Mesendoderm (in vitro differentiated cells): ENCODE measurements at regions not wholly inside any gene's neighbourhood (a gene's known extent, or its start where the extent isn't known, plus 50 kb on each side); places are given as distances from the start of the nearest gene placed in this dataset.

Experiments used
- DNase-seq: peaks from one replicate; pipeline ENCODE4 v3.0.0; 2013
- H2AK5ac ChIP-seq: 2 replicates; pipeline ENCODE4 v1.6.1; 2013; ENCODE audit warnings: low read length, inconsistent platforms
- H2BK120ac ChIP-seq: 2 replicates; pipeline ENCODE4 v1.6.1; 2013; ENCODE audit warnings: low read depth, mild to moderate bottlenecking, low read length, moderate library complexity, mixed read lengths
- H2BK15ac ChIP-seq: replicated peaks from 2 replicates; pipeline ENCODE4 v1.6.1; 2013; ENCODE audit warnings: low read depth, mild to moderate bottlenecking, moderate library complexity
- H2BK5ac ChIP-seq: 2 replicates; pipeline ENCODE4 v1.6.1; 2013; ENCODE audit warnings: low read length, inconsistent platforms
- H3K18ac ChIP-seq: 2 replicates; pipeline ENCODE4 v1.6.1; 2013; ENCODE audit warnings: mild to moderate bottlenecking, low read length, mixed read lengths
- H3K23ac ChIP-seq: one replicate; pipeline ENCODE4 v1.6.1; 2013; ENCODE audit warnings: low read length
- H3K27ac ChIP-seq: 2 replicates; pipeline ENCODE4 v1.5.1; 2013; ENCODE audit warnings: low read depth, mild to moderate bottlenecking, inconsistent platforms, low read length, moderate library complexity
- H3K27me3 ChIP-seq: 2 replicates; pipeline ENCODE4 v1.6.1; 2013; ENCODE audit warnings: low read length, control low read depth, mild to moderate bottlenecking, inconsistent platforms; ENCODE audit not compliant: insufficient read depth, poor library complexity
- H3K36me3 ChIP-seq: 2 replicates; pipeline ENCODE4 v1.6.1; 2013; ENCODE audit warnings: low read length, inconsistent platforms; ENCODE audit not compliant: control insufficient read depth, insufficient read depth
- H3K4ac ChIP-seq: one replicate; pipeline ENCODE4 v1.6.1; 2013; ENCODE audit warnings: low read depth, mild to moderate bottlenecking, low read length, moderate library complexity
- H3K4me1 ChIP-seq: 2 replicates; pipeline ENCODE4 v1.6.1; 2013; ENCODE audit warnings: low read depth, low read length, inconsistent platforms; ENCODE audit not compliant: control insufficient read depth
- H3K4me2 ChIP-seq: 2 replicates; pipeline ENCODE4 v1.6.1; 2013; ENCODE audit warnings: low read length
- H3K4me3 ChIP-seq: 2 replicates; pipeline ENCODE4 v1.5.1; 2013; ENCODE audit warnings: mild to moderate bottlenecking, low read length
- H3K56ac ChIP-seq: one replicate; pipeline ENCODE4 v1.6.1; 2013; ENCODE audit warnings: low read length
- H3K79me1 ChIP-seq: 2 replicates; pipeline ENCODE4 v1.6.1; 2013; ENCODE audit warnings: low read length, inconsistent platforms
- H3K79me2 ChIP-seq: 2 replicates; pipeline ENCODE4 v1.6.1; 2013; ENCODE audit warnings: mild to moderate bottlenecking, low read length; ENCODE audit not compliant: control insufficient read depth, insufficient read depth
- H3K9ac ChIP-seq: 2 replicates; pipeline ENCODE4 v1.6.1; 2013; ENCODE audit warnings: low read length, inconsistent platforms
- H4K5ac ChIP-seq: one replicate; pipeline ENCODE4 v1.6.1; 2013; ENCODE audit warnings: low read length
- H4K8ac ChIP-seq: one replicate; pipeline ENCODE4 v1.6.1; 2013; ENCODE audit warnings: low read depth, mild to moderate bottlenecking, control low read depth, low read length, moderate library complexity
- WGBS: extraction: QIAGEN DNeasy Blood & Tissue Kit; methylation state at CpG from one replicate; pipeline ENCODE4 v1.1.7; 2013; ENCODE audit warnings: low lambda C conversion rate, missing lambda C conversion rate; ENCODE audit not compliant: insufficient coverage; ENCODE audit errors: extremely low coverage; 5-methylcytosine and 5-hydroxymethylcytosine counted together

DNA sequence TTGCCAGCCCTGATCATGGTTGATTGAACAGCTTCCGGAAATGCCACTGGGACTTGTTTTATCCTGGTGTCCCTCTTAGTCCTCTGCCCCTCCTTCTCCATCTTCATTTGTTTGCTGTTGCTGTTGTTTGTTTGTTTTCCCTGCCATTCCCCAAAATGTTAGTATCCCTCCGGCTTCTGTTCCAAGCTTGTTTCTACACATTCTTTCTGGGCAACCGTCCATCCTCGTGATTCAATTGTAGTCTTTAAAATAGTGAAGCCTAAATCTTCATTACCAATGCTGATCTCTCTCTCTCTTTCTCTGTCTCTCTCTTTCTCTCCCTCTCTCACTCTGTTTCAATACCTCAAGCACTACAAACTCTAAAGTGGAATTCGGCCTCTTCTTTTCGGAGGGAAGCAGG lies 649.3 kb upstream of the ARGLU1 start:
- Histone ChIP-seq H2BK5ac (no peak overlapping the region), H4K5ac (no peak overlapping the region), H2BK120ac (no peak overlapping the region), H3K79me2 (no peaks in the 10 kb centered on the region), H2BK15ac (no peak overlapping the region), H3K27me3 (no peaks in the 10 kb centered on the region), H3K4ac (no peak overlapping the region), H3K36me3 (no peaks in the 10 kb centered on the region), H2AK5ac (no peak overlapping the region), H3K56ac (no peak overlapping the region), H3K23ac (no peak overlapping the region), H3K4me3 (no peak overlapping the region), H3K27ac (no peak overlapping the region), H4K8ac (no peak overlapping the region), H3K9ac (no peak overlapping the region), H3K18ac (no peak overlapping the region), H3K4me1 (no peaks in the 10 kb centered on the region), H3K4me2 (no peak overlapping the region), H3K79me1 (no peaks in the 10 kb centered on the region)
- no CpG with 5 or more reads among the region's 6 CpGs for whole genome bisulfite sequencing
- no peak for DNase-seq

- no peak overlapping the region for H4K5ac ChIP-seq
- H3K4me2 ChIP-seq = no peak overlapping the region
- no peak overlapping the region for H3K4me3 ChIP-seq
- no peak overlapping the region for H3K23ac ChIP-seq
- H3K18ac ChIP-seq = no peak overlapping the region
- H3K9ac ChIP-seq = no peak overlapping the region
- no peak overlapping the region for H3K4ac ChIP-seq
- no CpG with 5 or more reads among the region's 11 CpGs for WGBS
- H4K8ac ChIP-seq = no peak overlapping the region
- no peak overlapping the region for H2BK15ac ChIP-seq
- H2AK5ac ChIP-seq = no peak overlapping the region
- no peaks in the 10 kb centered on the region for H3K4me1 ChIP-seq
- no peak overlapping the region for H3K27ac ChIP-seq
- DNase-seq = peak; percentile 36
- H3K36me3 ChIP-seq = no peaks in the 10 kb centered on the region
- H2BK5ac ChIP-seq = no peak overlapping the region
- no peaks in the 10 kb centered on the region for H3K79me2 ChIP-seq
- no peak overlapping the region for H3K56ac ChIP-seq
- no peaks in the 10 kb centered on the region for H3K79me1 ChIP-seq
- H3K27me3 ChIP-seq = no peaks in the 10 kb centered on the region
- no peak overlapping the region for H2BK120ac ChIP-seq
These were observed 648.3 kb upstream of the ARGLU1 start for GRCh38 chr13:107216046-107216755.

DNA sequence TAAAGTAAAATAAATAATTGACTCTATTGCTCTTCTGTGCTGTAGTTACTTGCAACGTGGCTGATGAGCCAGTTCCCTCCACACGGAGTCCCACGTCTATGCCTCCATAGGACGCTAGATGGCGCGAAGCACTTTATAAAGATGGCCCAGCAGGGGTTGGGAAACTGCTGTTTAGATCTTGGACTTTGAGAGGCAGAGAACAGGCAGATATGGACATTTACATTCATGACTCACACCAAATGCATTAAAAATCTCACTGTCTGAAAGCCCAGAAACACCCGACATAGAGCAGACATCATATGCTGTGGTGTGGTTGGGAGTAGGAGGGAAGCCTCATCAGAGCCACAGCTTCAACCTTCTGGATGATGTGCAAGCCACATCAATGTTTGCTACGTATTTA lies 643.1 kb upstream of the ARGLU1 start:
- no peaks in the 10 kb centered on the region for H3K79me2 ChIP-seq
- no peak overlapping the region for H3K4ac ChIP-seq
- H3K27ac ChIP-seq = no peak overlapping the region
- H3K36me3 ChIP-seq = no peaks in the 10 kb centered on the region
- H3K56ac ChIP-seq = no peak overlapping the region
- H3K27me3 ChIP-seq = no peaks in the 10 kb centered on the region
- no peak overlapping the region for H2BK15ac ChIP-seq
- no peak overlapping the region for H3K4me2 ChIP-seq
- no peak overlapping the region for H2AK5ac ChIP-seq
- H3K23ac ChIP-seq = no peak overlapping the region
- no peaks in the 10 kb centered on the region for H3K79me1 ChIP-seq
- H3K4me3 ChIP-seq = no peak overlapping the region
- no peak overlapping the region for H3K9ac ChIP-seq
- no peak overlapping the region for H4K5ac ChIP-seq
- H4K8ac ChIP-seq = no peak overlapping the region
- peak; percentile 77 for DNase-seq
- no peaks in the 10 kb centered on the region for H3K4me1 ChIP-seq
- H2BK120ac ChIP-seq = no peak overlapping the region
- WGBS = no CpG with 5 or more reads among the region's 8 CpGs
- H2BK5ac ChIP-seq = no peak overlapping the region
- H3K18ac ChIP-seq = no peak overlapping the region

DNA sequence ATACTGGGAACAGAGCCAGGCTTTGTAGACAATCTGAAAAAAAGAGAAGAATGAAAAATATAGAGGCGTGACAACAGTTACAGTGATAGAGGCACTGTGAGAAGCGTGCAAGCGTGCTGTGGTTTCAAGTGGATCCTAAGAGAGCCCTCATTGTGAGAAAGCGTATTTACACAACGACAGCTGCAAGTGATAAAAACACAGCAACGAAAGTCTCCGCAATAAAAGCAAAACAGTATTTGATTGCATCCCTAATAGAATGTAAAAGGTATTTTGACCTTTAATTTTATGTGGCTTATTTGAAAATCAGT lies 642.7 kb upstream of the ARGLU1 start:
- no peak overlapping the region for H2BK120ac ChIP-seq
- no peak overlapping the region for H4K8ac ChIP-seq
- H3K23ac ChIP-seq = no peak overlapping the region
- no peak overlapping the region for H2BK5ac ChIP-seq
- no peak overlapping the region for H3K18ac ChIP-seq
- no peak overlapping the region for H3K9ac ChIP-seq
- no peaks in the 10 kb centered on the region for H3K79me2 ChIP-seq
- no peak overlapping the region for H3K4me3 ChIP-seq
- H3K36me3 ChIP-seq = no peaks in the 10 kb centered on the region
- no peak overlapping the region for H3K27ac ChIP-seq
- H3K4me2 ChIP-seq = no peak overlapping the region
- no peak overlapping the region for H4K5ac ChIP-seq
- H2BK15ac ChIP-seq = no peak overlapping the region
- H3K79me1 ChIP-seq = no peaks in the 10 kb centered on the region
- H3K4ac ChIP-seq = no peak overlapping the region
- DNase-seq = no peak
- no peak overlapping the region for H2AK5ac ChIP-seq
- no peaks in the 10 kb centered on the region for H3K27me3 ChIP-seq
- WGBS = no CpG with 5 or more reads among the region's 7 CpGs
- H3K56ac ChIP-seq = no peak overlapping the region
- H3K4me1 ChIP-seq = no peaks in the 10 kb centered on the region

GRCh38 chr13:107209824-107210722 lies 642.1 kb upstream of the ARGLU1 start:
- no peak overlapping the region for H3K27ac ChIP-seq
- H3K4ac ChIP-seq = no peak overlapping the region

More at GRCh38 chr13:107209824-107210722, 642.1 kb upstream of the ARGLU1 start:
- H3K36me3 ChIP-seq = no peaks in the 10 kb centered on the region
- H2BK120ac ChIP-seq = no peak overlapping the region
- H3K27me3 ChIP-seq = no peaks in the 10 kb centered on the region
- H4K5ac ChIP-seq = no peak overlapping the region
- H3K4me3 ChIP-seq = no peak overlapping the region
- no peak for DNase-seq
- no peak overlapping the region for H4K8ac ChIP-seq
- no peak overlapping the region for H2BK15ac ChIP-seq
- H3K4me2 ChIP-seq = no peak overlapping the region
- H2AK5ac ChIP-seq = no peak overlapping the region
- no peak overlapping the region for H3K9ac ChIP-seq
- H3K79me1 ChIP-seq = no peaks in the 10 kb centered on the region
- H3K18ac ChIP-seq = no peak overlapping the region
- no peak overlapping the region for H3K23ac ChIP-seq
- no CpG with 5 or more reads among the region's 11 CpGs for WGBS
- no peaks in the 10 kb centered on the region for H3K79me2 ChIP-seq
- no peak overlapping the region for H2BK5ac ChIP-seq
- no peaks in the 10 kb centered on the region for H3K4me1 ChIP-seq
- no peak overlapping the region for H3K56ac ChIP-seq
